ENCODE measurements at regions not wholly inside any gene's neighbourhood (a gene's known extent, or its start where the extent isn't known, plus 50 kb on each side); places are given as distances from the start of the nearest gene placed in this dataset.
"Not testable (repeated sequence)": the region's sequence is repeated elsewhere in the genome, so short reads cannot be mapped to it uniquely, and the experiment has no call there.

DNA sequence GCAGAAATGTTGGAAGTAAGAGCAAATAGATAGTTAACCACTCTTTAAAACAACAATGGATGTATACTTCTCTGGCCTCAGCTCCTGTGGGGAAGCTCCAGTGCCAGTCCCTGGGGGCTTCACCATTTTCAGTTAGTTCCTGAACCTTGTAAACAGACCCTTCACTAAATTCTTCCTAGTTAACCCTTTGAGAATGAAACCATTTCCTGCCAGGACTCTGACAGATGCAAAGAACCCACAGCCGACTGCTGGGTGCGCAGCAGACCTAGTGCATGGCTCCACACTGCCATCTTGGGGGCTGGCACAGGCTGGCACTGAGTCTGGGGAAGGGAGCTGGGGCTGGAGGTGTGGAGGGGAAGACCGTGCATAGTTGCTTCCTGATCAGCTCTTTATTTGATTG lies 244.4 kb downstream of the CEP170 start:
- not testable (repeated sequence) for H3K36me3 ChIP-seq; H3K27me3 Mint-ChIP-seq (ENCODE audit: insufficient read depth, low read depth); H3K9ac ChIP-seq; H3K4me3 ChIP-seq; H4K20me1 ChIP-seq (ENCODE audit: low read depth); H3K36me3 Mint-ChIP-seq; H3K4me2 ChIP-seq; H3K27ac ChIP-seq; H3K9me3 Mint-ChIP-seq; H3K27ac Mint-ChIP-seq; H3K79me2 ChIP-seq (ENCODE audit: low read depth); H3K4me1 Mint-ChIP-seq; H2AFZ ChIP-seq (replicated peaks); H3F3A ChIP-seq (ENCODE audit: low read depth); H3K4me1 ChIP-seq; H3K4me3 Mint-ChIP-seq; H3K9me3 ChIP-seq (ENCODE audit: low read depth); H3K27me3 ChIP-seq
- TF ChIP-seq, protein P1, sequence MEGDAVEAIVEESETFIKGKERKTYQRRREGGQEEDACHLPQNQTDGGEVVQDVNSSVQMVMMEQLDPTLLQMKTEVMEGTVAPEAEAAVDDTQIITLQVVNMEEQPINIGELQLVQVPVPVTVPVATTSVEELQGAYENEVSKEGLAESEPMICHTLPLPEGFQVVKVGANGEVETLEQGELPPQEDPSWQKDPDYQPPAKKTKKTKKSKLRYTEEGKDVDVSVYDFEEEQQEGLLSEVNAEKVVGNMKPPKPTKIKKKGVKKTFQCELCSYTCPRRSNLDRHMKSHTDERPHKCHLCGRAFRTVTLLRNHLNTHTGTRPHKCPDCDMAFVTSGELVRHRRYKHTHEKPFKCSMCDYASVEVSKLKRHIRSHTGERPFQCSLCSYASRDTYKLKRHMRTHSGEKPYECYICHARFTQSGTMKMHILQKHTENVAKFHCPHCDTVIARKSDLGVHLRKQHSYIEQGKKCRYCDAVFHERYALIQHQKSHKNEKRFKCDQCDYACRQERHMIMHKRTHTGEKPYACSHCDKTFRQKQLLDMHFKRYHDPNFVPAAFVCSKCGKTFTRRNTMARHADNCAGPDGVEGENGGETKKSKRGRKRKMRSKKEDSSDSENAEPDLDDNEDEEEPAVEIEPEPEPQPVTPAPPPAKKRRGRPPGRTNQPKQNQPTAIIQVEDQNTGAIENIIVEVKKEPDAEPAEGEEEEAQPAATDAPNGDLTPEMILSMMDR (IDR thresholded peaks at IDR 0.05) = peak; percentile 30
- peak; percentile 1 for DNase-seq (ENCODE audit: low spot score)

DNA sequence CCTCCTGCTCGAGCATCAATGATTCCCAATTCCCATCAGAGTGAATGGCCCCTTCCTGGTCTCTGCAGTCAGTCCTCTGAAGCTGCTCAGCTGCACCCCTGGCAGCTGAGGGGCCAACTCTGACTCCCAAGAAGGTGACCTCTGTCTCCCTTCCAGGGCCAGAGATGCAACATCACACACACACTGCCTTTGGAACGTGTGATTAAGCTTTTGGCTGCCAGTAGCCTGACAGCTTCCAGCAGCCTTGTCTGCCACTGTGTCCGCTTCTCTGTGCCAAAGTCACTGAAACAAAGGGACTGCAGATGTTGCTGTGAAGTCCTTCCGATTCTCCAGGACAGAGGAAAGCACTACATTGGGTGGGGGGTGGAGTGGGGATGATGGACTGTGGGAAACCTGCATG lies 254.1 kb downstream of the CEP170 start:
- not testable (repeated sequence) for H3K79me2 ChIP-seq (ENCODE audit: low read depth); H3K4me3 Mint-ChIP-seq; DNase-seq (ENCODE audit: low spot score); H4K20me1 ChIP-seq (ENCODE audit: low read depth); H3K9me3 ChIP-seq (ENCODE audit: low read depth); H3K4me1 Mint-ChIP-seq; H3K27me3 Mint-ChIP-seq (ENCODE audit: insufficient read depth, low read depth); H3K36me3 Mint-ChIP-seq; H3K9ac ChIP-seq; H3K27ac ChIP-seq; H3K4me2 ChIP-seq; H3K4me1 ChIP-seq; H3K27ac Mint-ChIP-seq; H3K4me3 ChIP-seq; H3K27me3 ChIP-seq; H2AFZ ChIP-seq (replicated peaks); H3F3A ChIP-seq (ENCODE audit: low read depth); H3K9me3 Mint-ChIP-seq; H3K36me3 ChIP-seq

DNA sequence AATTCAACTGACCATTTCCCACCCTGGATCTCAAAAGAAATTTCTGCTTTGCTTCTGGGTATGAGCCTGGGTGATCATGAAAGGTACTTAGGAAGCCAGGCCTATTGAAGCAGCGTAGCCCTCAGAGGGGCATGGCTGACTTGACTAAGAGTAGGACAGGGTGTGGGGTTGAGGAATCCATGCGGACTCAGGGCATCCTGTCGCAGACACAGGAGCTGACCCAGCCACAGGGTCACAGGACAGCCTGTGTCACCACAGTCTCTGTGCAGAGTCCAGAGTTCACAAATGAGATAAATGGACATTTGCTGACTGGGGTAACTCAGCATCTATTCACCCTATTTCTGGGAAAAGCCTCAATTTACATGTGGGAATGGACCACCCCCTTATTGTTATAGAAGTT lies 262.3 kb downstream of the CEP170 start:
- not testable (repeated sequence) for H3F3A ChIP-seq (ENCODE audit: low read depth); H3K9me3 Mint-ChIP-seq; H3K4me1 ChIP-seq; H3K27ac ChIP-seq; H3K27me3 ChIP-seq; H3K9me3 ChIP-seq (ENCODE audit: low read depth); H2AFZ ChIP-seq (replicated peaks); H4K20me1 ChIP-seq (ENCODE audit: low read depth); H3K4me1 Mint-ChIP-seq; H3K36me3 Mint-ChIP-seq; H3K79me2 ChIP-seq (ENCODE audit: low read depth); H3K4me2 ChIP-seq; DNase-seq (ENCODE audit: low spot score); H3K9ac ChIP-seq; H3K4me3 Mint-ChIP-seq; H3K27ac Mint-ChIP-seq; H3K27me3 Mint-ChIP-seq (ENCODE audit: insufficient read depth, low read depth); H3K36me3 ChIP-seq; H3K4me3 ChIP-seq

DNA sequence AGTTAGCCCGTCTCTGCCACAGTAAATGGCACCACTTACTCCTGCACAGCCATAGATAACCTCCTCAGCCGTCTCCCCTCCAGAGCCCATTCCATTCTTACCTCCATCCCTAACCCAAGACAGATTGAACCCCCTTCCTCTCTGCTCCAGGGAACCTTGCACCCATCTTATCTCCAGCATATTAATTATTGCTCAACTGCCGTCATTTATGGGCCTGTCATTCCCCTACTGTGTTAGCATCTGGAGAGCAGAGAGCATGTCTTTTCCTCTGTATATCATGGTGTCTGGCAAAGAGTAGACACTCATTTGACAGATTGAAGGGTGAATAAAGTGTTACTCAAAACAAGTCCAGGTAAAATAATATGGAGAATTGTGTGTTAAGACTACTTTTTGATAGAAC lies 270.0 kb downstream of the CEP170 start:
- not testable (repeated sequence) for H3K9me3 Mint-ChIP-seq; H3K9ac ChIP-seq; H3K27ac Mint-ChIP-seq; H3K79me2 ChIP-seq (ENCODE audit: low read depth); H3F3A ChIP-seq (ENCODE audit: low read depth); H3K4me3 ChIP-seq; H3K9me3 ChIP-seq (ENCODE audit: low read depth); H3K36me3 ChIP-seq; DNase-seq (ENCODE audit: low spot score); H3K36me3 Mint-ChIP-seq; H3K4me3 Mint-ChIP-seq; H3K4me2 ChIP-seq; H4K20me1 ChIP-seq (ENCODE audit: low read depth); H3K27me3 ChIP-seq; H2AFZ ChIP-seq (replicated peaks); H3K4me1 ChIP-seq; H3K4me1 Mint-ChIP-seq; H3K27me3 Mint-ChIP-seq (ENCODE audit: insufficient read depth, low read depth); H3K27ac ChIP-seq

DNA sequence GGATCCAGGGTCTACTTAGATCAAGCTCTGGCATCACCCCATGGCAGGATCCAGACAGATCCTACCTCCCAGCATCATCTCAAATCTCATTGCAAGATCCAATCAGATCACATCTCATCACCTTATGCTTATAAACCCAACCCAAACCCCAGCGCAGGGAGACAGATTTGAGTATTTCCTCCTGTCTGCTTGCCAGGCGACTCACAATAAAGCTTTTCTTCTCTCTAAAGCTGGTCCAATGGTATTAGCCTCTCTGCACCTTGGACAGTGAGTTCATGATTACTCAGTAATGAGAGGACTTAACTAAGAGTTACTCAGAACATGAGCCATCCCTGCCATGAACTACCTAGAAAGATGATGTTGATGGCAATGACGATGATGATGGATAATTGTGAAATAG lies 281.7 kb downstream of the CEP170 start:
- H3K9me3 ChIP-seq (ENCODE audit: low read depth); H3K4me2 ChIP-seq; H3F3A ChIP-seq (ENCODE audit: low read depth); H3K4me1 ChIP-seq; H3K79me2 ChIP-seq (ENCODE audit: low read depth); H2AFZ ChIP-seq (replicated peaks); H3K9ac ChIP-seq; H3K27ac ChIP-seq; H3K4me1 Mint-ChIP-seq; H3K36me3 ChIP-seq; H3K4me3 Mint-ChIP-seq; H4K20me1 ChIP-seq (ENCODE audit: low read depth); H3K27me3 Mint-ChIP-seq (ENCODE audit: insufficient read depth, low read depth); H3K27ac Mint-ChIP-seq; H3K9me3 Mint-ChIP-seq; DNase-seq (ENCODE audit: low spot score); H3K27me3 ChIP-seq; H3K4me3 ChIP-seq; H3K36me3 Mint-ChIP-seq: not testable (repeated sequence)
